PC-3 (cell line): ENCODE measurements at regions not wholly inside any gene's neighbourhood (a gene's known extent, or its start where the extent isn't known, plus 50 kb on each side); places are given as distances from the start of the nearest gene placed in this dataset.

ENCODE experiments used
- ATAC-seq: fragments of 200-7000 bp; cut with Tn5 transposase; 2 replicates; pipeline ENCODE4 v1.9.1; 2020; ENCODE audit warnings: mild to moderate bottlenecking, moderate library complexity
- BruUV-seq: library from RNA; stranded (reverse); fragments of 400-500 nt; replicated peaks from 2 replicates; lab custom pipeline; 2021; lab: Mats Ljungman, UMichigan
- CTCF ChIA-PET: fragments of 300-600 bp; sonication (Branson Sonifier 250); formaldehyde crosslinking; loops from one replicate; lab custom pipeline; 2022; ENCODE audit warnings: antibody characterized with exemption; lab: Charles Lee
- POLR2A ChIA-PET: fragments of 300-600 bp; sonication (Branson Sonifier 250); formaldehyde crosslinking; loops from one replicate; lab custom pipeline; 2022; ENCODE audit warnings: antibody characterized with exemption; ENCODE audit not compliant: unreplicated experiment; lab: Charles Lee
- DNase-seq: peaks from one replicate; pipeline ENCODE4 v3.0.0-alpha.2; 2015
- H2AFZ ChIP-seq: fragments of 300-600 bp; sonication (generic); 2 replicates; pipeline ENCODE4 v1.6.0; 2016; ENCODE audit warnings: antibody characterized with exemption, low read length
- H3F3A ChIP-seq: fragments of 300-600 bp; sonication (generic); one replicate; pipeline ENCODE4 v1.6.0; 2017; ENCODE audit warnings: antibody characterized with exemption, low read length, control low read depth, mild to moderate bottlenecking; ENCODE audit not compliant: unreplicated experiment
- H3K27ac ChIP-seq: fragments of 300-600 bp; sonication (generic); 2 replicates; pipeline ENCODE4 v1.5.1; 2016; ENCODE audit warnings: mild to moderate bottlenecking, low read length
- H3K27me3 ChIP-seq: fragments of 300-600 bp; sonication (generic); 2 replicates; pipeline ENCODE4 v1.6.1; 2016; ENCODE audit warnings: low read length, mixed read lengths
- H3K36me3 ChIP-seq: fragments of 300-600 bp; sonication (generic); 2 replicates; pipeline ENCODE4 v1.6.1; 2016; ENCODE audit warnings: low read depth, mixed run types, low read length, mixed read lengths
- H3K4me1 ChIP-seq: fragments of 300-600 bp; sonication (generic); 2 replicates; pipeline ENCODE4 v1.5.1; 2016; ENCODE audit warnings: low read length; ENCODE audit not compliant: insufficient read depth
- H3K4me2 ChIP-seq: fragments of 300-600 bp; sonication (generic); 2 replicates; pipeline ENCODE4 v1.6.0; 2016; ENCODE audit warnings: low read length
- H3K4me3 ChIP-seq: fragments of 300-600 bp; sonication (generic); 2 replicates; pipeline ENCODE4 v1.5.1; 2016; ENCODE audit warnings: mild to moderate bottlenecking, low read length, mixed read lengths
- H3K79me2 ChIP-seq: fragments of 300-600 bp; sonication (generic); 2 replicates; pipeline ENCODE4 v1.6.1; 2017; ENCODE audit warnings: low read length, mixed read lengths
- H3K9ac ChIP-seq: fragments of 300-600 bp; sonication (generic); 2 replicates; pipeline ENCODE4 v1.6.0; 2016; ENCODE audit warnings: mild to moderate bottlenecking, low read length
- H3K9me2 ChIP-seq: fragments of 300-600 bp; sonication (generic); replicated peaks from 2 replicates; pipeline ENCODE4 v1.6.1; 2016; ENCODE audit warnings: mixed run types, low read length, mixed read lengths
- H3K9me3 ChIP-seq: fragments of 300-600 bp; sonication (generic); 2 replicates; pipeline ENCODE4 v1.6.1; 2016; ENCODE audit warnings: low read length, mixed read lengths
- H4K20me1 ChIP-seq: fragments of 300-600 bp; sonication (generic); 2 replicates; pipeline ENCODE4 v1.6.1; 2016; ENCODE audit warnings: low read length, mixed read lengths
- CTCF ChIP-seq: fragments of 300-600 bp; sonication (generic); conservative IDR thresholded peaks from 2 replicates; pipeline ENCODE4 v1.5.1; 2017; ENCODE audit warnings: antibody characterized with exemption, low read depth, mild to moderate bottlenecking, low read length
- EZH2 ChIP-seq: fragments of 300-600 bp; sonication (generic); IDR thresholded peaks from one replicate; pipeline ENCODE4 v1.6.1; 2017; ENCODE audit warnings: antibody characterized with exemption, mild to moderate bottlenecking, low read length; ENCODE audit not compliant: unreplicated experiment
- EZH2phosphoT487 ChIP-seq: fragments of 300-600 bp; sonication (generic); IDR thresholded peaks from 2 replicates; pipeline ENCODE4 v1.6.1; 2018; ENCODE audit warnings: mild to moderate bottlenecking, antibody characterized with exemption, low read length, borderline replicate concordance
- intact Hi-C: fragments of 100-400 bp; cut with micrococcal nuclease; formaldehyde crosslinking; loops from 2 replicates; pipeline ENCODE4 v1.9.0; 2023

DNA sequence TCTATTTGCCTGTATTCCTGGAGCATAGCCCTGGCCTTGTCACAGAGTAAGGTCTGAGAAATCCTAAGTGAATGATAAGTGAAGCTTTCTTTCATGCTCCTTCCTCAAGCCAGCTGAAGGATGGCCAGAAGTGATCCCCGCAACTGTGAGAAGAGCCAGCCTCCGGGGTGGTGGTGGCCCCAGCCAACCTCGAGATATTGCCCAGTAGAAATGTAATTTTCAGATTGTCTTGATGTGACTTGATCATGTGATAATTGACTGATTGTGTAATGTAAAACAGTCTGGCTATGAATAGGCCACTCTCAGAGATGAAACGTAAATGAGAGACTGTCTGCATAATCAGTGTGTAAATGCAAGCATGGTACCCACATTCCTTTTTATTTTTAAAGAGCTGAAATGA, 242.4 kb upstream of the CAMK1G start:
- H4K20me1 ChIP-seq: no peaks in the 10 kb centered on the region
- H3F3A ChIP-seq: no peaks in the 10 kb centered on the region
- H3K4me3 ChIP-seq: no peak overlapping the region
- no peaks in the 10 kb centered on the region for H3K79me2 ChIP-seq
- intact Hi-C loops: no loop called here
- no peaks in the 10 kb centered on the region for H3K9me3 ChIP-seq
- no peak overlapping the region for H3K9ac ChIP-seq
- H3K27ac ChIP-seq: no peak overlapping the region
- POLR2A ChIA-PET: no interaction called here
- TF ChIP-seq EZH2phosphoT487 (no peak), EZH2 (no peak), CTCF (no peak)
- H3K9me2 ChIP-seq: 0 out of 2 replicates have a peak, but pooled peaks cover 5% of the 10 kb centered on the region
- no TSS peak for BruUV-seq
- H2AFZ ChIP-seq: no peak overlapping the region
- DNase-seq (no peak), ATAC-seq (no peak)
- no peak overlapping the region for H3K4me2 ChIP-seq
- H3K36me3 ChIP-seq: no peaks in the 10 kb centered on the region
- H3K27me3 ChIP-seq: no peaks in the 10 kb centered on the region
- peaks cover 18% of the 10 kb centered on the region for H3K4me1 ChIP-seq
- CTCF ChIA-PET: no interaction called here

DNA sequence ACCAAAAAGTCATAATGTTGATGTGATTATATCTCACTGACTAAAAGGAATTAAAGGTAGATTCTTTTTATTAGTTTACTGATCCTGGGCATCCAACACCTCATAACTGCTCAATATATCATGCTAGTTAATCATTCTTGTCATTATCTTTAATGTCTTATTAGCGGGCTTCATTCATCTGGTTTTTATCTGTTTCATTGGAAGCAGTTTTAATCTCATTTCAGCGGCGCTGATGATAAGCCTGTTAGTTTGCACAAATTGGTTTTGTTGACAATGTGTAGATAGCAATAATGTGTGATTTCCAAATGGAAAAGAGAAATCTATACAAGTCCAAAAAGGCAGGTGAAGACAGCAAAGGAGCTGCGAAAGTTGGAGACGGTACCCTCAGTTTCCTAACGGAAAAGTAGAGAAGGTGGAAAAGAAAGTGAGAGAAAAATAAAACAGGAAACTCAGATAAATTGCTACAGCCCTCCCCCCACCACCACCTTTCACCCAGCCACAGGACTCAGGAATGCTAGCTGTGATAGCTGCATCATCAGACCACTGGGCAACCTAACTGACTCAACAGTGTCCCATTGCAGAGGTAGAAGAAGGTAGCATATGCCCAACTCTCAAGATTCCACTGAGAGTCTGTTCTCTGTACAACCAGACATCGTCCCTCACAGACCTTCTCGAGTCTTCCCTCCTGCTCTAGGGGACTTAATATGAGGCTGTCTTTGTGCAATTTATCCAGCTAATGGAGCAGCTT, 241.7 kb upstream of the CAMK1G start:
- no peaks in the 10 kb centered on the region for H3K27me3 ChIP-seq
- H3K9ac ChIP-seq: no peak overlapping the region
- intact Hi-C loops: no loop called here
- no peaks in the 10 kb centered on the region for H3K9me3 ChIP-seq
- TF ChIP-seq EZH2 (no peak), CTCF (no peak), EZH2phosphoT487 (no peak)
- peak; percentile 58 for DNase-seq
- peak overlapping the region; percentile 5; the same call in 1 of the 2 replicates for H3K27ac ChIP-seq
- 0 out of 2 replicates have a peak overlapping the region, but pooled peaks have one; percentile 0 for H2AFZ ChIP-seq
- no peak overlapping the region for H3K4me3 ChIP-seq
- H3K36me3 ChIP-seq: no peaks in the 10 kb centered on the region
- peaks cover 18% of the 10 kb centered on the region for H3K4me1 ChIP-seq
- 0 out of 2 replicates have a peak, but pooled peaks cover 5% of the 10 kb centered on the region for H3K9me2 ChIP-seq
- ChIA-PET CTCF (no interaction called here), POLR2A (no interaction called here)
- no peak; the same call in 1 of the 2 replicates for ATAC-seq
- H3K79me2 ChIP-seq: no peaks in the 10 kb centered on the region
- no peaks in the 10 kb centered on the region for H3F3A ChIP-seq
- peak overlapping the region; percentile 26 for H3K4me2 ChIP-seq
- no TSS peak for BruUV-seq
- no peaks in the 10 kb centered on the region for H4K20me1 ChIP-seq
